GM21723 (cell line): ENCODE measurements at regions not wholly inside any gene's neighbourhood (a gene's known extent, or its start where the extent isn't known, plus 50 kb on each side); places are given as distances from the start of the nearest gene placed in this dataset.
"Not testable (repeated sequence)": the region's sequence is repeated elsewhere in the genome, so short reads cannot be mapped to it uniquely, and the experiment has no call there.

Source experiments
- ATAC-seq: cut with Tn5 transposase; IDR thresholded peaks from one replicate; pipeline ENCODE4 v1.9.1; 2021; ENCODE audit warnings: mild to moderate bottlenecking, moderate library complexity; ENCODE audit not compliant: unreplicated experiment

DNA sequence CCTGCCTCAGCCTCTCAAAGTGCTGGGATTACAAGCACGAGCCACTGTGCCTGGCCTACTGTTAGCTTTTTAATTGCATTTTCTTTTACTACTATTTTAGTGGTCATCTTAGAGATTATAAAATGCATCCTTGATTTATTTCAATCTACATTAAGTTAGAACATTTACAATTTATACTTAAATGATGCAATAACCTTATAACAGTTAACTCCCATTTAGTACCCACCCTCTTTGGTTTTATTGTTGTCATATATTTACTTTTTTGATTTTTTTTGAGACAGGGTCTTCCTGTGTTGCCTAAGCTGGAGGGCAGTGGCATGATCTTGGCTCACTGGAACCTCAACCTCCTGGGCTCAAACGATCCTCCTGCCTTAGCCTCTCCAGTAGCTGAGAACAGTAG, 77.3 kb downstream of the PPCDC start:
- no peak for ATAC-seq

DNA sequence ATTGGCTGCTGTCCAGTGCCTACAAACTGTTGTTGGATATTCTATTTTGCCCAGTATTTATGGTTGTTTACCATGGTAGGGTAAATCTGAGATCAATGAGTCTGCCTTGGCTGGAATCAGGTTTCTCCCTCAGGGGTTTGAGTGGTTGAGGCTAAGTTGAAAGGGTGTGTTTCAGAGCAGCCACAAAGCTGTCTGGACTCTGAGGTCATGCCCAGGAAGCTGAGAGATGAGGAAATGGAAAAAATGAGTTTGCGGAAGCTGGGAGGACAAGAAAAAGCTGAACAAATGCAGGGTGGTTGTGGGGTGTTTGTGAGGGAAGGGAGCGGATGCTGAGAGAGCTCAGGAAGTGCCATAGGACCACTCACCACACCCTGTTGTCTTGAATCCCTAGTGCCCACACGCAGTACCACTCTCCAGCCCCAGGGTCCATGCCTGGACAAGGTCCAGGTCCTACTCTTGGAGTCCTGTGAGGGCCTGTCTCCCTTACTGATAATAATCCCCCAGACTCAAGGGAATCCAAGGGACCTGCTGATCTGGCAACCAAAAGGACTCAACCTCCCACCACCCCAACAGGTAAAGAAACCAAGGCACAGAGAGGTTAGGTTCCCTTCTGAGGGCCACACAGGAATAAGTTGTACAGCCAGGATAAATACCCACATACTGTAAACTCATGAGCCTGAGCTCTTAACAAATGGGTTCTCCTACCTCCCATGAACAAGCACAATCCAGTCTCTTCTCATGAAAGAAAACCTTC, 81.6 kb downstream of the PPCDC start:
- no peak for ATAC-seq

DNA sequence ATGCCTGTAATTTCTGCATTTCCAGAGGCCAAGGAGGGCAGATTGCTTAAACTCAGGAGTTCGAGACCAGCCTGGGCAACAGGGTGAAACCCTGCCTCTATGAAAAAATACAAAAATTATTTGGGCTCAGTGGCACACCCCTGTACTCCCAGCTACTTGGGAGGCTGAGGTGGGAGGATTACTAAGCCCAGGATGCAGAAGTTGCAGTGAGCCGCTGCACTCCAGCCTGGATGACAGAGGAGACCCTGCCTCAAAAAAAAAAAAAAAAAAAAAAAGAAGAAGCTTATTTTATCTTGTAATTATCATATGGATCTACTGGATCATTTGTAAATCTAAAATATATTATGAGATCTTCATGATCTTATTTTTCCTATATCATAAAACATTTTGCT, 84.1 kb downstream of the PPCDC start:
- no peak for ATAC-seq

DNA sequence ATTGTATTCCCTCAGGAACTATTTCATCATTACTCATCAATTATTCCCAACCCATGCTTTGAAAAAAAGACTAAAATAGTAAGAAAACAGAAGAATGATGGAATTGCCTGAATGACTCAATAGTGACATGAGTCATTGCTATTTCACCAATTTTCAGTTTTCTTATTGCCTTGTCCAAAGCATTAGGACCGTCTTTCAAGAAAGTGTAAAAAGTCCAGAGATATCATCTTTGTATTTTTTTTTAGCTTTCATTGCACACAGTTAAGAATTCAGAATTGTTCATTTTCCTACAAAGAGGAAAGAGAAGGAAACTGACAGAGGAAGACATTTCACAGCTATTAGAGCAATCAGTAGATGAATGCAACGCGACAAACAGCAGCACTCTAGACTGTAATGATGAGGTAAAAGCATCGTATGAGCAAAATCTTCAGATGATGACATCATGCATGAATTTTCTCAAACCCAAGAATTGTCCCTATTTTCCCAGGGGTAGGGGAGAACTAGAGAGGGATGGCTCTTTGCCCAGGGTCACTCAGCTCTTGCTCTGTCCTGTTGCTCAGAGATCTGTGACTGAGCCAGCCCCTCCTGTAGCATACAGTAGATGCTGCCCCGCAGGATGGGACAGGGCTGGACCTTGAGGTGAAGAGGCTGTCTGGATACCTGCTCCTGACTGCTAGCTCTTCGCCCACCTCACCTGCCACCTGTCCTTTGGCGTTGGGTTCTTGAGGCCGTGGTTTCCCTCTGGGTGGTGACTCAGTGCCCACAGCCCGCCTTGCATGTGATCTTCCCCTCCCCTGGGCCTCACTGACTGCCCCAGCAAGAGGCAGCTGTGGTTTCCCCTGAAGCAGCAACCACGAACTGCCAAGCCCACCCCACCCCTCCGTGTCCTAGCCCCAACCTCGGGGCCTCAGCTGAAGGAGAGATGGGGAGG, 84.8 kb downstream of the PPCDC start:
- no peak for ATAC-seq

DNA sequence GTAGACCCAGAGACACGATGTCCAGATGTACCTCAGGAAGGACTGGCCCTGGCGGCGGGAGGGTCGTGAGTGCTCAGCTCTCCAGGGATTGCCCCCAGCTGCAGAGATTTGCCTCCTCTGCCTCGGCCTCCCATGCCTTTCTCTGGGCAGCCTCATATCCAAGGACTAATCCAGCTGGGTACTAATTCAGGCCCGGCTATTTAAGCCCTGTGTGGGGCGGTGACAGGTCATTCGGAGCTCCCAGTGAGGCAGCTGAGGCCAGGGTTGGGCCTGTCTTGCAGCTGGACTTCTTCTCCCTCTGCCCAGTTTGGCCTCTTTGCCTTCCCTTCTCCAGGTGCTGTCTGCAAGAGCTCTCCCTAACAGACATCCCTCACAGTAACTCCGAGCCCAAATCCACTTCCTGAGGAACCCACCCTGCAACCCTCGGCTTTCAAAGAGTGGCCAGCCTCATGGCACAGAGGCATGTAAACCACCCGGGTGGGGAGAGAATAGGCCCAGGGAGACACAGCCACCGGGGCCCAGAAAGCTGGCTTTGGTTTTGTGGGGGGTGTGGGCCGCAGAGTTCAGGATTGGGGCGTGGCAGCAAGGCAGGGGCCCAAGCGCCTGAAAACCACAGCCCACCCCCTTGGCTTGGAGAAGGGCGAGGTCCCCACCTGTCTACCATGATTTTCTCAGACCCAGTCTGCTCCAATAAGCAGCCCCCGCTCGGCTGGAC, 85.8 kb downstream of the PPCDC start:
- ATAC-seq, result no peak

DNA sequence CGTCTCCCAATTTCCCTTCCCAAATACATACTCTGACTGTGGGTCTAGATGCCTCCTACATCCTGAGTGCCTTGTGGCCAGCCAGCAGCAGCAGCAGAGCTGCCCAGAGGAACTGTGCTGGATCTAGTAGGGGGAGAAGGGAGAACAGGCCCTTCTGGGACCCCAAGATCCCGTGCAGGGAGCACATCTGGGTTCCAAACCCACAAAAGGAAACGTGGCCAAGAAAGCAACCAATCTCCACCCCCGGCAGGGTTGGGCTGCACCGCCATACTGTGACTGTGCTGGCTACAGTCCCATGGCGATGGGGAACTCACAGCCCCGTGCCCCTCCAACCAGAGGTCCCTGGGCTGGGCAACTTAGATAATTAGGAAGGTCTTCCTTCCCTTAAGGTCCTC, 86.3 kb downstream of the PPCDC start:
- no peak for ATAC-seq

DNA sequence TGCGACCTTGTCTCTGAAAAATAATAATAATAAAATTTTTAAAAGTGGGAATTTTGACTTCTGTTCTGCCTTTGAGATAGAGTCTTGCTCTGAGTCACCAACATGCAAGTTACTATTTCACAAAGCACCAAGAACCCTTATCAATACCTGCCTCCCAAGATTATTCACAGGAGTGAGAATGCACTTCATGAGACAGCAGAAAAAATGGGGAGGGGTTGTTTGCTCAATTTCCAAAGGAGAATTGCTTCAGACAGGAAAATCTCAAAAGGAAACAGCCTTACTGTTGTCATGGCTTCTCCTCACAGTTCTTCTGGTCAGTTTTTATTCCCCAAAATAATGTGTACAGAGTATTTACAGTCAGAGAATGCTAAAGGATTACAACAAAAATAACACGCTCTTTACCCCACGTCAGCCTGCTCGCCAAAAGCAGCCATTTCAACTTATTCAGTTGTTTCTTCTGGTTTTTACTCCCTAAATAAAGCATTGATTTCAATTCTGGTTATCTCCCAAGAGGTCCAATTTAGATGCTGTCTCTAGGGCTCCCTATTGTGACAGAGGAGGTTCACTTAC, 89.0 kb downstream of the PPCDC start:
- no peak for ATAC-seq

DNA sequence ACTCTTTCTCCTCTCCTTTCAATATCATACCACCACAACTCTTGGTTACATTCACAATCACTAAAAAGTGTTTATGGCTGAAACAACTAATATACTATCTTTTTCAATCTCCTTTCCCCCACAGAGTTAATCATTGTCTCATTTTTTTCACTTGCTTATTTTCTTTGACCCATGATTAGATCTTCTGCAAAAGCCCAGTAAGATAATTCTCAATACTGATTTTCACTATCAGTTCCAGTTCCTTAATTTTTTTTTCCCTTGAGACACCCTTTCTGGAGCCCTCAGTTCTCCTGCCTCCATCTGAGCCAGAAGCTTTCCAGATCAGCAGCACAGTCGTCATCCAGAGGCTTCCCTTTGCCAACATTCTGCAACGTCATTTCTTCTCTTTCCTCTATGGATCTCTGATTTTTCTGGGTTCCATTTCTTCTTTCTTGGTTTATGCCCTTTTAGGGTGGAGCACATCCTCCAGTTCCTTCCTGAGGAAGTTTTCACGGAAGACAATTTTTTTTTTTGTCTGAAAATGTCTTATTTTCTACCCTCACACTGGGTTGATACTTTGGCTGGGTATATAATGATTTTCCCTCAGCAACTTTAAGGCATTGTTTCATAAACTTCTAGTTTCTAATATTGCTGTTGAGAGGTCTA, 88.7 kb upstream of the C15orf39 start:
- ATAC-seq, result peak; percentile 59

DNA sequence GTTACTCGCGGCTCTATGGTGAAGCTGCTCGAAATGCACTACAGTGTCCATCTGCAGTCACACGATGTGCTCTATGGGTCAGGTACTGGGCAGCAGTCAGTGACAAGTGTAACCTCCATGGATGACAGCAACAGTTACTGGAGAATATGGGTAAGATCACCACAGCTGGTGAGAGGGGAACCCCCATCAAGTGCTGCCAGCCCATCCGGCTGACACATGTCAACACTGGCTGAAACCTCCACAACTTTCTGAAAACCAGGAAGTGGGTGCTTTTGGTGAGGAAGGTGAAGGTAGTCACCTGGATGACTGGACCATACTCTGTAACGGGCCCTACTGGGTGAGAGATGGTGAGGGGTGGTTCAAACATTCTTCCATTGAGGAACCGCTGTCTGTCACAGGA, 87.4 kb upstream of the C15orf39 start:
- ATAC-seq, result no peak

DNA sequence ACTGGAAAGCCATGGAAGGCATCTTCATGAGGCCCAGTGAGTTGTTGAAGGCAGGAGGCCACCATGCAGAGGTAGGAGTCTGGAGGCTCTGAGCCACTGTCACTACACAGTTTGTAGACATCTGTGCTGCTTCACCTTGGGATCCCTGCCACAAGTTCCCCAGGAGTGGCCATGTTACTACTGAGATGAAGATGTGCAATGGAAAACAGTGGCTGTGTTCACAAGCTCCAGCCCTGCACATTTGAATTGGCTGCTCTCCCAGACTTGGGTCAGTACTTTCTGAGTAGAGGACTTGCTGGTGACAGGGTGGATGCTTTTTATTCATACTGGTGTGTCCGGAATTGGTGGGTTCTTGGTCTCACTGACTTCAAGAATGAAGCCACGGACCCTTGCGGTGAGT, 86.9 kb upstream of the C15orf39 start:
- no peak for ATAC-seq

DNA sequence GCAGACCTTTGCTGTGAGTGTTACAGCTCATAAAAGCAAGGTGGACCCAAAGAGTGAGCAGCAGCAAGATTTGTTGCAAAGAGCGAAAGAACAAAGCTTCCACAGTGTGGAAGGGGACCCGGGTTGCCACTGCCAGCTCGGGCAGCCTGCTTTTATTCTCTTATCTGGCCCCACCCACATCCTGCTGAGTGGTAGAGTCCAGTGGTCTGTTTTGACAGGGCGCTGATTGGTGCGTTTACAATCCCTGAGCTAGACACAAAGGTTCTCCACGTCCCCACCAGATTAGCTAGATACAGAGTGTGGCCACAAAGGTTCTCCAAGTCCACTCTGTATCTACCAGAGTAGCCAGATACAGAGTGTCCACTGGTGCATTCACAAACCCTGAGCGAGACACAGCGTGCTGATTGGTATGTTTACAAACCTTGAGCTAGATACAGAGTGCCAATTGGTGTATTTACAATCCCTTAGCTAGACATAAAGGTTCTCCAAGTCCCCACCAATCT, 86.2 kb upstream of the C15orf39 start:
- not testable (repeated sequence) for ATAC-seq

DNA sequence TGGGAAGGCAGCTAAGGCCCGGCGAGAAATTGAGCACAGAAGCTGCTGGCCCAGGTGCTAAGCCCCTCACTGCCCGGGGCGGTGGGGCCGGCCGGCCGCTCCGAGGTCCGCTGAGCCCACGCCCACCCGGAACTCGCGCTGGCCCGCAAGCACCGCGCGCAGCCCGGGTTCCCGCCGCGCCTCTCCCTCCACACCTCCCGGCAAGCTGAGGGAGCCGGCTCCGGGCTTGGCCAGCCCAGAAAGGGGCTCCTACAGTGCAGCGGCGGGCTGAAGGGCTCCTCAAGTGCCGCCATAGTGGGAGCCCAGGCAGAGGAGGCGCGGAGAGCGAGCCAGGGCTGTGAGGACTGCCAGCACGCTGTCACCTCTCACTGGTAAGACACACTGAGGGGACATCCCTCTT, 85.5 kb upstream of the C15orf39 start:
- ATAC-seq, result not testable (repeated sequence)

DNA sequence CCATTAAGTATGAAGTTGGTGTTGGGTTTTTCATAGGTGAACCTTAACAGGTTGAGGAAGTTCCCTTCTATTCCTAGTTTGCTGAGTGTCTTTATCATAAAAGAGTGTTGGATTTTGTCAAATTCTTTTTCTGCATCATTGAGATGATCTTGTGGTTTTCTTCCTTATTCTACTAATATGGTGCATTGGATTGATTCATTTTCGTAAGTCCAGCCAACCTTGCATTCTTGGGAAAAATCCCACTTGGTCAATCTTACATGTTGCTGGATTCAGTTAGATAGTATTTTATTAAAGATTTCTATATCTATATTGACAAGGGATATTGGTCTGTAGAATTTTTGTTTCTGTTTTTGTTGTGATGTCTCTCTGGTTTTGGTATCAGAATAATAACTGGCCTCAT, 83.7 kb upstream of the C15orf39 start:
- ATAC-seq, result no peak

DNA sequence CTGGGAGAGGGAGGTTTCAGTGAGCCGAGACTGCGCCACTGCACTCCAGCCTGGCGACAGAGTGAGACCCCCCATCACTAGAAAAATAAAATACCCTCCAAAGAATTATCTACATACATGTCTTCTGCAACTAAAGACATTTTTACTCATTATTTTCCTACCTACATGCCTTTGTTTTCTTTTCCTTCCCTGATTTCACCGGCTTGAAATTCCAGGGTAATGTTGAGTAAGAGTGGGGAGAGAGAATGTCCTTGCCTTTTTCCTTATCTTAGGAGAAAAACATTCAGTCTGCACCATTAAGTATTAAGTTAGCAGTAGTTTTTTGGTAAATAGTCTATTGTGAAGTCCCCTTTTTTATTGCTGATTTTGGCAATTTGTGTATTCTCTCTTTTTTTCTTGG, 82.4 kb upstream of the C15orf39 start:
- ATAC-seq, result not testable (repeated sequence)

DNA sequence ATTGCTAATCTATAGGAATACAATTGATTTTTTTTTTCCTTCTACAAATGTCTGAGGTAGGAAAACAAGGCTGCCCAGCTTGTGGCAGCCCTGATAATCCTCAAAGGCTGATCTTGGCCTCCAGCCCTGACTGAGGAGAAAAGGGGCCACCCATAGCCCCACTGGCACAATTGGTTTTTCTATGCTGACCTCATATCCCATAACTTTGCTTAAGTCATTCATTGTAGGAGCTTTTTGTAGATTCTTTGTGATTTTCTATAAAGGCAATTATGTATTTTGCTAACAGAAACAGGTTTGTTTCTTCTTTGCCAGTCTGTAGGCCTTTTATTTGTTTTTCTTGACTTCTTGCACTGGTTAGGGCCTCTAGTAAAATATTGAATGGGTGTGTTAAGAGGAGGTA, 80.2 kb upstream of the C15orf39 start:
- no peak for ATAC-seq

DNA sequence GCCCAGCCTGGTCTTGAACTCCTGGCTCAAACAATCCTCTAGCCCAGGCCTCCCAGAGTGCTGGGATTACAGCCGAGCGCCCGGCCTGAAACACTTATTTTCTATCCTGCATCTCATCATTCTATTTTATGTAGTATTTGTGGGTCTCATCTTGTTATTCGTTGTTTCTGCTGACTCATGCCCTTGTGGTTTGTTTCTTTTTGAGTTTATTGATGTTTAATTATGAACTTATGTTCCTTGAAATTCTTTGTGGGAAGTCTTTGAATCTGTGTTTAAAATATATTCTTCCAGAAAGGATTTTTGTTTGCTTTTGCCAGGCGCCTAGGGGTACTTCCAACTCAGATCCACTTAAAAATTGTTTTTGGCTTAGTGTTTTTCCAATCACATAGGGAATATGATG, 78.3 kb upstream of the C15orf39 start:
- no peak for ATAC-seq

DNA sequence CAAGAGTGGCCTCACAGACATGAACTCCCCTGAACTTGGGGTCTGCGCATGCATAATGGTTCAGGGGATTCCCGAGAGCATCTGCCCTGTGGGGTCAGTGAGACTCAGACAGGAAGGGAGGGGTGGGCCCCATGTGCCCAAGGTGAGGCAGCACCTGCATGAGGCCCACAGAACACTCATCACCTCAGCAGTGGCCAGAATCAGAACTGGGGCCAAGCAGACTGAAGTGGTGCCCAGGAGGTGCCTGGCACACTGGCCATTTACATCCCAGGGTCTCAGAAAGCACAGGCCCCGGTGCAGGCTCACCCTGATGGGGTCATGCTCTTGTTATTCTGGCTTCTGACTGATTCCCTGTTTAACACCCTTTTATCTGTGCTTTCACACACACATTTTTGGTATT, 77.4 kb upstream of the C15orf39 start:
- not testable (repeated sequence) for ATAC-seq

DNA sequence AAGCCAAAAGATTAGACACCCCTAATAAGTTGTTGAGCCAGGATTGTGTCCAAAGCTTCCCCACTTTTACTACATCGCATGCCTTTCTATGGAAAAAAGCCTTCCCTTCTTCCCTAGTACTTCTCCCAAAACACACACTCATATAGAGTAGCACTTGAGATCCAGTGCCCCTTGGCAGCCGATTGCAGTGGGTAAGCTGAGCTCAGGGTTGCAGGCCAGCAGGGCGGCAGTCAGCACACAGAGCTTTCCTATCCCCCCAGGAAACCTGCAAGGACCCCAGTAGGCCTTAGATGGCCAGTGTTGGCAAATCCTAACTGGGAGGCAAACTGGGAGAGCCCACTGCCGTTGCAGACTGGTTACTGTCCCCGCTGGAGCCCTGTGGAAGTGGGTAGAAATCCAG, 75.7 kb upstream of the C15orf39 start:
- no peak for ATAC-seq

DNA sequence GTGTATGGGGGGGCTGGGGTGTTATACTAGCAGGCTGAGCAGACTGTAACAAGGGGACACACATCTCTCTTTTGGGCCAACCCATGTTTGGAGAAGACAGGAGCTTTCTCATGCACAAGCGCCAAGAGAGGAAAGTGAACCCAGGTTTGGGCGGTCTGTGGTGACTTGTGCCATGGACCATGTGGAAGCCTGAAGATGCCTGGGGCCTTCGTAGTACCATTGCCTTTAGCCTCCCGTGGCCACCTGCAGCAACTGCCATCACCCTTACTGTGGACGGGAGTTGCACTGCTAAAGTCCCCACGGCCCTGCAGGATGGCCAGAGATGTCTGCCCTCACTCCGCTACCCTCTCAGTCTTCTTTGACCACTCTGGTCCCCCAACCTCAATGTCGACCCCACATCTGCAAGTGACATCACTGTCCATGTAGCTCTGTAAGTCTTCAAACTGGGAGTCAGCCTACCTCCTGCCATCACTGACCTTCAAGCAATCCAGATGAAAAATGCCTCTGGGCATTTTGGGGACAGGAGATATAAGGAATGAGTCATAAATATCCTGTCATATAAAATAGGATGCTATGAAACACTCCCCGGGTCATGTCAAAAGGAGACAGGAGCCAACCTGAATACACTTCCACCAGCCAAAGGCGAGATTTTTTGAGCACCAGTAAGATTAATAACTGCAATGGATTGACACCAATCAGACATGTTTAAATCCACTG, 74.7 kb upstream of the C15orf39 start:
- ATAC-seq, result no peak

DNA sequence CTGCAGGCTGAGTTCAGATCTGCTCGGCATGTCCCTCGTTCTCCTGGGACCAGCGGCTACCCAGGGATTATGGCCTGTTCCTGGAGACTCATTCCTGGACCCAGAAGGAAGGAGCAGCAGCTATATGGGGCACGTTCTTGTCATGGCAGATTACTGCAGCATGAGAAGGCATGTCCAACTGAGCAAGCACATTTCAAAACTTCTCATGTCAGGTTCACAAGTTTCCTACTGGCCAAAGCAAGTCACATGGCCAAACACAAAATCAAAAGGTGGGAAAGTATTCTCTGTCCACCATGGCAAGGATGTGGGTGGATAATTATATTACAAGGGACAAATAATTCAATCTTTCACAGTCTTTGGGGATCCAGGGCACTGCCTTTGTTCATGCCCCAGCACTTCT, 71.9 kb upstream of the C15orf39 start:
- no peak for ATAC-seq
